ENCODE measurements at regions not wholly inside any gene's neighbourhood (a gene's known extent, or its start where the extent isn't known, plus 50 kb on each side); places are given as distances from the start of the nearest gene placed in this dataset.

DNA sequence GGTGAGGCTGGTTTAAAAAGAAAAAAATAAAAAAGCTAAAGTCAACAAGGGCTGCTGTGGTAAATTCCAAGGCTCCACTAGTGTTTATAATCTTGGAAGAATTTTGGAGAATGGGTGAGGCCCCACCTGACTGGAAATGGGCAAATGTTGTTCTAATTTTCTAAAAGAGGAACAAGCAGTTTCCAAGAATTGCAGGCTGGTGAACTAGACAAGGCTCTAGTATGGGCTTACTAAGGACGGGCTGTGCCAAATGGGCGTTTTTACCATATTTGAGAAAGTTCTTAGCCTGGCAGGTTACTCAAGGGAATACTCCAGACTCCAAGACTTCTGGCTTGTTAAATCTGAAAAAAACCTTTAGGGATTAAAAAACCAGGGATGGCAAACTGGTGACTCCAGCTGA is 67.0 kb upstream of the ABHD2 start:
- TF ChIP-seq, protein P1, sequence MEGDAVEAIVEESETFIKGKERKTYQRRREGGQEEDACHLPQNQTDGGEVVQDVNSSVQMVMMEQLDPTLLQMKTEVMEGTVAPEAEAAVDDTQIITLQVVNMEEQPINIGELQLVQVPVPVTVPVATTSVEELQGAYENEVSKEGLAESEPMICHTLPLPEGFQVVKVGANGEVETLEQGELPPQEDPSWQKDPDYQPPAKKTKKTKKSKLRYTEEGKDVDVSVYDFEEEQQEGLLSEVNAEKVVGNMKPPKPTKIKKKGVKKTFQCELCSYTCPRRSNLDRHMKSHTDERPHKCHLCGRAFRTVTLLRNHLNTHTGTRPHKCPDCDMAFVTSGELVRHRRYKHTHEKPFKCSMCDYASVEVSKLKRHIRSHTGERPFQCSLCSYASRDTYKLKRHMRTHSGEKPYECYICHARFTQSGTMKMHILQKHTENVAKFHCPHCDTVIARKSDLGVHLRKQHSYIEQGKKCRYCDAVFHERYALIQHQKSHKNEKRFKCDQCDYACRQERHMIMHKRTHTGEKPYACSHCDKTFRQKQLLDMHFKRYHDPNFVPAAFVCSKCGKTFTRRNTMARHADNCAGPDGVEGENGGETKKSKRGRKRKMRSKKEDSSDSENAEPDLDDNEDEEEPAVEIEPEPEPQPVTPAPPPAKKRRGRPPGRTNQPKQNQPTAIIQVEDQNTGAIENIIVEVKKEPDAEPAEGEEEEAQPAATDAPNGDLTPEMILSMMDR (IDR thresholded peaks at IDR 0.05 in 2 of 3, conservative IDR thresholded peaks at IDR 0.05 in 1 of 3; ENCODE audit: borderline replicate concordance in 1 of 3, insufficient read depth in 1 of 3, low read depth in 2 of 3, low read length in 2 of 3), result no peak
- no peak for TF ChIP-seq POLR2A (IDR thresholded peaks at IDR 0.05; ENCODE audit: borderline replicate concordance, extremely low read depth, insufficient read depth, insufficient read length)
- no peak for TF ChIP-seq ZNF274 (IDR thresholded peaks at IDR 0.05; ENCODE audit: low read depth, low read length)
- TF ChIP-seq RAD21 (IDR thresholded peaks at IDR 0.05; ENCODE audit: low read depth), result no peak
- TF ChIP-seq, protein P2, sequence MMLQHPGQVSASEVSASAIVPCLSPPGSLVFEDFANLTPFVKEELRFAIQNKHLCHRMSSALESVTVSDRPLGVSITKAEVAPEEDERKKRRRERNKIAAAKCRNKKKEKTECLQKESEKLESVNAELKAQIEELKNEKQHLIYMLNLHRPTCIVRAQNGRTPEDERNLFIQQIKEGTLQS (IDR thresholded peaks at IDR 0.05), result no peak
- TF ChIP-seq YY1 (IDR thresholded peaks at IDR 0.05; ENCODE audit: extremely low read depth, insufficient replicate concordance, low read depth, low read length), result no peak
- TF ChIP-seq POLR2AphosphoS5 (IDR thresholded peaks at IDR 0.05; ENCODE audit: low read depth, low read length), result no peak
- no peak for TF ChIP-seq EZH2 (IDR thresholded peaks at IDR 0.05)
- no peak for TF ChIP-seq CEBPB (IDR thresholded peaks at IDR 0.05; ENCODE audit: low read depth)
- TF ChIP-seq, protein P3, sequence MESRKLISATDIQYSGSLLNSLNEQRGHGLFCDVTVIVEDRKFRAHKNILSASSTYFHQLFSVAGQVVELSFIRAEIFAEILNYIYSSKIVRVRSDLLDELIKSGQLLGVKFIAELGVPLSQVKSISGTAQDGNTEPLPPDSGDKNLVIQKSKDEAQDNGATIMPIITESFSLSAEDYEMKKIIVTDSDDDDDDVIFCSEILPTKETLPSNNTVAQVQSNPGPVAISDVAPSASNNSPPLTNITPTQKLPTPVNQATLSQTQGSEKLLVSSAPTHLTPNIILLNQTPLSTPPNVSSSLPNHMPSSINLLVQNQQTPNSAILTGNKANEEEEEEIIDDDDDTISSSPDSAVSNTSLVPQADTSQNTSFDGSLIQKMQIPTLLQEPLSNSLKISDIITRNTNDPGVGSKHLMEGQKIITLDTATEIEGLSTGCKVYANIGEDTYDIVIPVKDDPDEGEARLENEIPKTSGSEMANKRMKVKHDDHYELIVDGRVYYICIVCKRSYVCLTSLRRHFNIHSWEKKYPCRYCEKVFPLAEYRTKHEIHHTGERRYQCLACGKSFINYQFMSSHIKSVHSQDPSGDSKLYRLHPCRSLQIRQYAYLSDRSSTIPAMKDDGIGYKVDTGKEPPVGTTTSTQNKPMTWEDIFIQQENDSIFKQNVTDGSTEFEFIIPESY (IDR thresholded peaks at IDR 0.05; ENCODE audit: extremely low read depth, insufficient replicate concordance, low read length), result no peak
